Stomach (tissue), 4 donors: ENCODE measurements at regions not wholly inside any gene's neighbourhood (a gene's known extent, or its start where the extent isn't known, plus 50 kb on each side); places are given as distances from the start of the nearest gene placed in this dataset.

Source experiments
- CTCF ChIP-seq, 7 experiments: fragments of 450-650 bp in 4 of 7; fragments of 200-600 bp in 3 of 7; sonication (generic) in 3 of 7; IDR thresholded peaks; one replicate each; pipeline ENCODE4 v1.5.1; 2016 to 2019; ENCODE audit warnings: antibody characterized with exemption in 7 of 7, control low read depth in 2 of 7, mild to moderate bottlenecking in 1 of 7
- POLR2A ChIP-seq, 4 donors: fragments of 450-650 bp; IDR thresholded peaks; one replicate each; pipeline ENCODE4 v1.6.1; 2016; ENCODE audit warnings: antibody characterized with exemption in 4 of 4, control low read depth in 2 of 4, mild to moderate bottlenecking in 1 of 4, moderate library complexity in 1 of 4
- POLR2AphosphoS5 ChIP-seq, 3 donors: sonication (generic); formaldehyde crosslinking; IDR thresholded peaks; one replicate each; pipeline ENCODE4 v1.6.1; 2016; ENCODE audit warnings: antibody characterized with exemption in 3 of 3

- no peak for TF ChIP-seq POLR2AphosphoS5 (IDR thresholded peaks at IDR 0.05)
- no peak for TF ChIP-seq CTCF (IDR thresholded peaks at IDR 0.05)
- no peak for TF ChIP-seq POLR2A (IDR thresholded peaks at IDR 0.05)
Measured at GRCh38 chr1:79310609-79311008, 304.1 kb upstream of the ADGRL4 start.
